ENCODE measurements at regions not wholly inside any gene's neighbourhood (a gene's known extent, or its start where the extent isn't known, plus 50 kb on each side); places are given as distances from the start of the nearest gene placed in this dataset.

- no peak for DNase-seq
Observed at GRCh38 chr10:6756716-6757115, 176.6 kb upstream of the PRKCQ start.

GRCh38 chr10:6755781-6756460 lies 175.8 kb upstream of the PRKCQ start:
- no peak for DNase-seq

- no peak for DNase-seq
Observed at GRCh38 chr10:6753644-6754043, 173.6 kb upstream of the PRKCQ start.

GRCh38 chr10:6751363-6751762 lies 171.3 kb upstream of the PRKCQ start:
- no peak for DNase-seq

GRCh38 chr10:6748981-6749635 lies 169.0 kb upstream of the PRKCQ start:
- DNase-seq, result no peak

GRCh38 chr10:6748029-6748428 lies 168.0 kb upstream of the PRKCQ start:
- no peak for DNase-seq

- no peak for DNase-seq
Observed at GRCh38 chr10:6746782-6747181, 166.7 kb upstream of the PRKCQ start.

- DNase-seq, result no peak
Observed at GRCh38 chr10:6743291-6743849, 163.3 kb upstream of the PRKCQ start.

- no peak for DNase-seq
Observed at GRCh38 chr10:6741541-6741941, 161.5 kb upstream of the PRKCQ start.

GRCh38 chr10:6739530-6740174 lies 159.6 kb upstream of the PRKCQ start:
- DNase-seq, result no peak

- no peak for DNase-seq
Observed at GRCh38 chr10:6738112-6738768, 158.2 kb upstream of the PRKCQ start.

GRCh38 chr10:6737758-6738111 lies 157.7 kb upstream of the PRKCQ start:
- no peak for DNase-seq

- DNase-seq, result no peak
Observed at GRCh38 chr10:6737080-6737641, 157.1 kb upstream of the PRKCQ start.

GRCh38 chr10:6734286-6734685 lies 154.2 kb upstream of the PRKCQ start:
- DNase-seq, result no peak

GRCh38 chr10:6729861-6730344 lies 149.8 kb upstream of the PRKCQ start:
- no peak for DNase-seq

GRCh38 chr10:6729071-6729774 lies 149.1 kb upstream of the PRKCQ start:
- DNase-seq, result no peak

- DNase-seq, result no peak
Observed at GRCh38 chr10:6726924-6727323, 146.8 kb upstream of the PRKCQ start.

- peak; percentile 37 for DNase-seq
Observed at GRCh38 chr10:6722616-6723004, 142.5 kb upstream of the PRKCQ start.

- DNase-seq, result no peak
Observed at GRCh38 chr10:6721964-6722615, 142.0 kb upstream of the PRKCQ start.

GRCh38 chr10:6721480-6721879 lies 141.4 kb upstream of the PRKCQ start:
- no peak for DNase-seq

- DNase-seq, result no peak
Observed at GRCh38 chr10:6719561-6719960, 139.5 kb upstream of the PRKCQ start.

GRCh38 chr10:6718550-6718949 lies 138.5 kb upstream of the PRKCQ start:
- DNase-seq, result no peak
